Esophagus muscularis mucosa (tissue), 3 donors: ENCODE measurements at regions not wholly inside any gene's neighbourhood (a gene's known extent, or its start where the extent isn't known, plus 50 kb on each side); places are given as distances from the start of the nearest gene placed in this dataset.

Experiments
- EP300 ChIP-seq: sonication (generic); formaldehyde crosslinking; IDR thresholded peaks from one replicate; pipeline ENCODE4 v1.6.1; 2017; ENCODE audit warnings: antibody characterized with exemption
- TF ChIP-seq, protein P1 (sequence below), 3 experiments: fragments of 200-600 bp in 2 of 3; fragments of 450-650 bp in 1 of 3; sonication (generic) in 2 of 3; IDR thresholded peaks; one replicate each; pipeline ENCODE4 v1.5.1; 2017 to 2019; ENCODE audit warnings: antibody characterized with exemption in 3 of 3, mild to moderate bottlenecking in 2 of 3, moderate library complexity in 1 of 3

DNA sequence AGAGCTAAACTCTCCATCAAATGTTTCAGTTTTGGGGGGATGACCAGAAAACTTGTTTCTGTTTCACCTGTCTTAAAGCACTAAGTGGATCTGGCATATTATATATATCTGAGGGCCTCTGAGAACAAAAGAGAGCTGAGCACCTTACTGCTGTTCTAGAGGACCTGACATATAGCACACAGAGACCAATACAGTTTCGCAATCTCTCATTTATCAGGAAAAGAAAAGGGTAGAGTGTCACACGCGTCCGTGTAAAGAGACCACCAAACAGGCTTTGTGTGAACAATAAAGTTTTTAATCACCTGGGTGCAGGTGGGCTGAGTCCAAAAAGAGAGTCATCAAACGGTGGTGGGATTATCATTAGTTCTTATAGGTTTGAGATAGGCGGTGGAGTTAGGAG, 434.5 kb upstream of the KCND2 start:
- TF ChIP-seq, protein P1, sequence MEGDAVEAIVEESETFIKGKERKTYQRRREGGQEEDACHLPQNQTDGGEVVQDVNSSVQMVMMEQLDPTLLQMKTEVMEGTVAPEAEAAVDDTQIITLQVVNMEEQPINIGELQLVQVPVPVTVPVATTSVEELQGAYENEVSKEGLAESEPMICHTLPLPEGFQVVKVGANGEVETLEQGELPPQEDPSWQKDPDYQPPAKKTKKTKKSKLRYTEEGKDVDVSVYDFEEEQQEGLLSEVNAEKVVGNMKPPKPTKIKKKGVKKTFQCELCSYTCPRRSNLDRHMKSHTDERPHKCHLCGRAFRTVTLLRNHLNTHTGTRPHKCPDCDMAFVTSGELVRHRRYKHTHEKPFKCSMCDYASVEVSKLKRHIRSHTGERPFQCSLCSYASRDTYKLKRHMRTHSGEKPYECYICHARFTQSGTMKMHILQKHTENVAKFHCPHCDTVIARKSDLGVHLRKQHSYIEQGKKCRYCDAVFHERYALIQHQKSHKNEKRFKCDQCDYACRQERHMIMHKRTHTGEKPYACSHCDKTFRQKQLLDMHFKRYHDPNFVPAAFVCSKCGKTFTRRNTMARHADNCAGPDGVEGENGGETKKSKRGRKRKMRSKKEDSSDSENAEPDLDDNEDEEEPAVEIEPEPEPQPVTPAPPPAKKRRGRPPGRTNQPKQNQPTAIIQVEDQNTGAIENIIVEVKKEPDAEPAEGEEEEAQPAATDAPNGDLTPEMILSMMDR (IDR thresholded peaks at IDR 0.05) = no peak
- no peak for TF ChIP-seq EP300
